Endodermal cell (in vitro differentiated cells): ENCODE measurements at regions not wholly inside any gene's neighbourhood (a gene's known extent, or its start where the extent isn't known, plus 50 kb on each side); places are given as distances from the start of the nearest gene placed in this dataset.
A peak's percentile ranks its signal among the peaks of the same experiment; 100 is the strongest.

Experiments
- DNase-seq: peaks from one replicate; pipeline ENCODE4 v3.0.0-alpha.2; 2017
- H3K27ac ChIP-seq: 2 replicates; pipeline ENCODE4 v1.5.1; 2013; ENCODE audit warnings: mild to moderate bottlenecking, low read depth, low read length, moderate library complexity
- H3K27me3 ChIP-seq: 2 replicates; pipeline ENCODE4 v1.6.1; 2013; ENCODE audit warnings: mild to moderate bottlenecking, low read length, moderate library complexity; ENCODE audit not compliant: insufficient read depth, control insufficient read depth, poor library complexity, severe bottlenecking
- H3K36me3 ChIP-seq: 2 replicates; pipeline ENCODE4 v1.7.0; 2013; ENCODE audit warnings: mild to moderate bottlenecking, low read length, moderate library complexity; ENCODE audit not compliant: control insufficient read depth, insufficient read depth
- H3K4me1 ChIP-seq: one replicate; pipeline ENCODE4 v1.7.0; 2013; ENCODE audit warnings: low read length; ENCODE audit not compliant: control insufficient read depth, insufficient read depth
- H3K4me3 ChIP-seq: 2 replicates; pipeline ENCODE4 v1.5.1; 2013; ENCODE audit warnings: mild to moderate bottlenecking, low read length, moderate library complexity
- H3K9ac ChIP-seq: 2 replicates; pipeline ENCODE4 v1.6.1; 2013; ENCODE audit warnings: mild to moderate bottlenecking, low read length, moderate library complexity; ENCODE audit not compliant: poor library complexity, severe bottlenecking; ENCODE audit errors: extremely low read depth
- H3K9me3 ChIP-seq: 2 replicates; pipeline ENCODE4 v1.6.1; 2013; ENCODE audit warnings: mild to moderate bottlenecking, low read length, moderate library complexity; ENCODE audit not compliant: control insufficient read depth
- H3K27ac Mint-ChIP-seq: 2 replicates; pipeline ENCODE4 v1.8.0; 2020; ENCODE audit warnings: mixed read lengths
- H3K27me3 Mint-ChIP-seq: 2 replicates; pipeline ENCODE4 v1.8.0; 2021; ENCODE audit warnings: mild to moderate bottlenecking, mixed read lengths; ENCODE audit not compliant: insufficient read depth
- H3K36me3 Mint-ChIP-seq: 2 replicates; pipeline ENCODE4 v1.8.0; 2020; ENCODE audit warnings: low read depth, mixed read lengths
- H3K4me1 Mint-ChIP-seq: 2 replicates; pipeline ENCODE4 v1.8.0; 2020; ENCODE audit warnings: mixed read lengths
- H3K4me3 Mint-ChIP-seq: 2 replicates; pipeline ENCODE4 v1.8.0; 2020; ENCODE audit warnings: mild to moderate bottlenecking, moderate library complexity, mixed read lengths
- H3K9me3 Mint-ChIP-seq: 2 replicates; pipeline ENCODE4 v1.8.0; 2020; ENCODE audit warnings: mild to moderate bottlenecking, mixed read lengths
- CTCF ChIP-seq: fragments of 200-600 bp; sonication (generic); conservative IDR thresholded peaks from 2 replicates; pipeline ENCODE4 v1.5.0; 2021; ENCODE audit warnings: antibody characterized with exemption, mild to moderate bottlenecking
- WGBS, 2 experiments: methylation state at CpG; one replicate each; pipeline versions ENCODE4 v1.1.5 to v1.1.7; 2013; ENCODE audit warnings: missing lambda C conversion rate in 2 of 2, mixed read lengths in 1 of 2; ENCODE audit not compliant: insufficient coverage in 1 of 2, insufficient read length in 1 of 2; 5-methylcytosine and 5-hydroxymethylcytosine counted together

GRCh38 chr10:85542152-85542551, 824.4 kb downstream of the GRID1 start:
- Mint-ChIP-seq H3K4me3 (no peak overlapping the region), H3K27me3 (no peaks in the 10 kb centered on the region), H3K4me1 (peaks cover 28% of the 10 kb centered on the region), H3K27ac (no peak overlapping the region), H3K9me3 (peaks cover 1% of the 10 kb centered on the region), H3K36me3 (no peaks in the 10 kb centered on the region)
- no peak for DNase-seq
- Histone ChIP-seq H3K4me1 (peaks cover 7% of the 10 kb centered on the region), H3K36me3 (no peaks in the 10 kb centered on the region), H3K9ac (no peak overlapping the region), H3K27me3 (no peaks in the 10 kb centered on the region), H3K4me3 (no peak overlapping the region), H3K27ac (no peak overlapping the region), H3K9me3 (no peaks in the 10 kb centered on the region)
- TF ChIP-seq CTCF: no peak
- WGBS, 2 experiments: 64 to 76% methylated on average over 4 to 6 of the region's 6 CpGs

GRCh38 chr10:85542936-85543730, 823.5 kb downstream of the GRID1 start:
- peaks cover 37% of the 10 kb centered on the region for H3K4me1 Mint-ChIP-seq
- no peak overlapping the region for H3K27ac Mint-ChIP-seq
- no peak overlapping the region for H3K9ac ChIP-seq
- no peak overlapping the region for H3K4me3 ChIP-seq
- H3K27ac ChIP-seq: no peak overlapping the region
- peaks cover 13% of the 10 kb centered on the region for H3K4me1 ChIP-seq
- no peaks in the 10 kb centered on the region for H3K36me3 Mint-ChIP-seq
- H3K27me3 Mint-ChIP-seq: no peaks in the 10 kb centered on the region
- peaks cover 1% of the 10 kb centered on the region for H3K9me3 Mint-ChIP-seq
- no peaks in the 10 kb centered on the region for H3K36me3 ChIP-seq
- no peak overlapping the region for H3K4me3 Mint-ChIP-seq
- no peaks in the 10 kb centered on the region for H3K27me3 ChIP-seq
- WGBS, 2 experiments: 79 to 84% methylated on average over 2 to 6 of the region's 6 CpGs
- no peaks in the 10 kb centered on the region for H3K9me3 ChIP-seq
- no peak for TF ChIP-seq CTCF
- DNase-seq: no peak

- Histone ChIP-seq H3K27ac (no peak overlapping the region), H3K4me3 (no peak overlapping the region), H3K27me3 (no peaks in the 10 kb centered on the region), H3K9me3 (no peaks in the 10 kb centered on the region), H3K36me3 (no peaks in the 10 kb centered on the region), H3K9ac (no peak overlapping the region), H3K4me1 (peaks cover 14% of the 10 kb centered on the region)
- no peak overlapping the region for H3K4me3 Mint-ChIP-seq
- peaks cover 39% of the 10 kb centered on the region for H3K4me1 Mint-ChIP-seq
- WGBS, 2 experiments: 78 to 99% methylated on average over 1 to 3 of the region's 3 CpGs
- no peaks in the 10 kb centered on the region for H3K36me3 Mint-ChIP-seq
- no peaks in the 10 kb centered on the region for H3K27me3 Mint-ChIP-seq
- peak overlapping the region; percentile 65 for H3K27ac Mint-ChIP-seq
- no peak for TF ChIP-seq CTCF
- peak; percentile 50 for DNase-seq
- H3K9me3 Mint-ChIP-seq: peaks cover 1% of the 10 kb centered on the region
These were observed 821.6 kb downstream of the GRID1 start for GRCh38 chr10:85544956-85545355.
